Parathyroid adenoma (tissue), 2 donors: ENCODE measurements at regions not wholly inside any gene's neighbourhood (a gene's known extent, or its start where the extent isn't known, plus 50 kb on each side); places are given as distances from the start of the nearest gene placed in this dataset.

ENCODE experiments used
- H2AFZ ChIP-seq: fragments of 300-600 bp; sonication (generic); one replicate; pipeline ENCODE4 v1.7.0; 2017; ENCODE audit warnings: antibody characterized with exemption, mild to moderate bottlenecking
- H3K27ac ChIP-seq: fragments of 300-600 bp; sonication (generic); one replicate; pipeline ENCODE4 v1.7.0; 2017
- H3K27me3 ChIP-seq: fragments of 300-600 bp; sonication (generic); one replicate; pipeline ENCODE4 v1.7.0; 2017; ENCODE audit warnings: low read length; ENCODE audit not compliant: control insufficient read depth, insufficient read depth
- H3K36me3 ChIP-seq: fragments of 300-600 bp; sonication (generic); one replicate; pipeline ENCODE4 v1.7.0; 2017; ENCODE audit warnings: low read length; ENCODE audit not compliant: control insufficient read depth, insufficient read depth
- H3K4me1 ChIP-seq: fragments of 300-600 bp; sonication (generic); one replicate; pipeline ENCODE4 v1.7.0; 2017; ENCODE audit warnings: control low read depth
- H3K4me2 ChIP-seq: fragments of 300-600 bp; sonication (generic); one replicate; pipeline ENCODE4 v1.7.0; 2017; ENCODE audit warnings: low read length
- H3K4me3 ChIP-seq: fragments of 300-600 bp; sonication (generic); one replicate; pipeline ENCODE4 v1.7.0; 2017; ENCODE audit warnings: low read depth, low read length
- H3K79me2 ChIP-seq: fragments of 300-600 bp; sonication (generic); one replicate; pipeline ENCODE4 v1.7.0; 2017; ENCODE audit warnings: control low read depth
- H3K9ac ChIP-seq: fragments of 300-600 bp; sonication (generic); one replicate; pipeline ENCODE4 v1.7.0; 2017; ENCODE audit warnings: mild to moderate bottlenecking
- H3K9me3 ChIP-seq: fragments of 300-600 bp; sonication (generic); one replicate; pipeline ENCODE4 v1.7.0; 2017; ENCODE audit warnings: low read length; ENCODE audit not compliant: control insufficient read depth
- CTCF ChIP-seq: fragments of 300-600 bp; sonication (generic); IDR thresholded peaks from one replicate; pipeline ENCODE4 v1.7.0; 2017; ENCODE audit warnings: antibody characterized with exemption, mild to moderate bottlenecking
- donor health status: primary hyperparathyroidism.

GRCh38 chr4:60611762-60612496 lies 588.2 kb upstream of the ADGRL3 start:
- Histone ChIP-seq H3K9me3 (no peaks in the 10 kb centered on the region), H3K27ac (no peak overlapping the region), H3K4me3 (no peak overlapping the region), H3K36me3 (no peaks in the 10 kb centered on the region), H3K27me3 (no peaks in the 10 kb centered on the region), H3K9ac (no peak overlapping the region), H2AFZ (no peak overlapping the region), H3K79me2 (no peaks in the 10 kb centered on the region), H3K4me2 (no peak overlapping the region), H3K4me1 (no peaks in the 10 kb centered on the region)
- TF ChIP-seq CTCF = no peak

GRCh38 chr4:60617731-60618130 lies 582.4 kb upstream of the ADGRL3 start:
- H3K79me2 ChIP-seq = no peaks in the 10 kb centered on the region
- no peaks in the 10 kb centered on the region for H3K4me1 ChIP-seq
- H3K27ac ChIP-seq = no peak overlapping the region
- no peaks in the 10 kb centered on the region for H3K9me3 ChIP-seq
- no peaks in the 10 kb centered on the region for H3K36me3 ChIP-seq
- H3K4me2 ChIP-seq = no peak overlapping the region
- H3K4me3 ChIP-seq = no peak overlapping the region
- H3K9ac ChIP-seq = no peak overlapping the region
- no peak overlapping the region for H2AFZ ChIP-seq
- H3K27me3 ChIP-seq = no peaks in the 10 kb centered on the region
- no peak for TF ChIP-seq CTCF

- Histone ChIP-seq H3K4me1 (no peaks in the 10 kb centered on the region), H3K9ac (no peak overlapping the region), H3K27ac (no peak overlapping the region), H3K4me2 (no peak overlapping the region), H2AFZ (no peak overlapping the region), H3K4me3 (no peak overlapping the region), H3K36me3 (no peaks in the 10 kb centered on the region), H3K79me2 (no peaks in the 10 kb centered on the region), H3K27me3 (no peaks in the 10 kb centered on the region), H3K9me3 (no peaks in the 10 kb centered on the region)
- no peak for TF ChIP-seq CTCF
These were observed 580.4 kb upstream of the ADGRL3 start for GRCh38 chr4:60619531-60620305.

GRCh38 chr4:60637976-60638375 lies 562.1 kb upstream of the ADGRL3 start:
- Histone ChIP-seq H3K27me3 (no peaks in the 10 kb centered on the region), H2AFZ (no peak overlapping the region), H3K27ac (no peak overlapping the region), H3K36me3 (no peaks in the 10 kb centered on the region), H3K4me2 (no peak overlapping the region), H3K9me3 (no peaks in the 10 kb centered on the region), H3K4me1 (no peaks in the 10 kb centered on the region), H3K79me2 (no peaks in the 10 kb centered on the region), H3K9ac (no peak overlapping the region), H3K4me3 (no peak overlapping the region)
- TF ChIP-seq CTCF = no peak
